ENCODE measurements at regions not wholly inside any gene's neighbourhood (a gene's known extent, or its start where the extent isn't known, plus 50 kb on each side); places are given as distances from the start of the nearest gene placed in this dataset.

DNA sequence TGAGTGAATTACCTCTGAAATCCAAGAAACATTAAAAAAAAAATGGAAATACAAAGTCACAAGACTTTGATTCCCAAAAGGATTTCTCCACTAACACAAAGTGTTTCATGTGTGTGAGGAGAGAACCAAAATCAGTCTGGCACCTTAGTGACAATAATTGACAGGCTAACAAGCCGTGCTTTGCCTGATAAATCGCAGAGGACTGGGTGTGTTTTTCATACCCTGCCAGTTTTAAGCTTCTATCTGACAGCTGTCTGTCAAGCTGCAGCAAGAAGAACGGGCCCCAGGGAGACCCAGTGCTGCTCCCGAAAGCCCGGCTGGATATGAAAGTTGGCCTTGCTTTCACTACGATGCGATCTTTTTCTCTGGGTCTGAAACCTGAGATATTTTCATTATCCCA, 101.6 kb upstream of the KCNK2 start:
- H3K27me3 Mint-ChIP-seq (ENCODE audit: insufficient read depth) = no peaks in the 10 kb centered on the region
- no peak overlapping the region for H3K4me3 Mint-ChIP-seq
- H3K4me1 Mint-ChIP-seq (ENCODE audit: low read depth) = peaks cover 72% of the 10 kb centered on the region
- peaks cover 26% of the 10 kb centered on the region for H3K36me3 Mint-ChIP-seq (ENCODE audit: low read depth)
- TF ChIP-seq, protein P1, sequence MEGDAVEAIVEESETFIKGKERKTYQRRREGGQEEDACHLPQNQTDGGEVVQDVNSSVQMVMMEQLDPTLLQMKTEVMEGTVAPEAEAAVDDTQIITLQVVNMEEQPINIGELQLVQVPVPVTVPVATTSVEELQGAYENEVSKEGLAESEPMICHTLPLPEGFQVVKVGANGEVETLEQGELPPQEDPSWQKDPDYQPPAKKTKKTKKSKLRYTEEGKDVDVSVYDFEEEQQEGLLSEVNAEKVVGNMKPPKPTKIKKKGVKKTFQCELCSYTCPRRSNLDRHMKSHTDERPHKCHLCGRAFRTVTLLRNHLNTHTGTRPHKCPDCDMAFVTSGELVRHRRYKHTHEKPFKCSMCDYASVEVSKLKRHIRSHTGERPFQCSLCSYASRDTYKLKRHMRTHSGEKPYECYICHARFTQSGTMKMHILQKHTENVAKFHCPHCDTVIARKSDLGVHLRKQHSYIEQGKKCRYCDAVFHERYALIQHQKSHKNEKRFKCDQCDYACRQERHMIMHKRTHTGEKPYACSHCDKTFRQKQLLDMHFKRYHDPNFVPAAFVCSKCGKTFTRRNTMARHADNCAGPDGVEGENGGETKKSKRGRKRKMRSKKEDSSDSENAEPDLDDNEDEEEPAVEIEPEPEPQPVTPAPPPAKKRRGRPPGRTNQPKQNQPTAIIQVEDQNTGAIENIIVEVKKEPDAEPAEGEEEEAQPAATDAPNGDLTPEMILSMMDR (IDR thresholded peaks at IDR 0.05) = no peak
- H3K9me3 Mint-ChIP-seq = peaks cover 24% of the 10 kb centered on the region
- H3K27ac Mint-ChIP-seq = no peak overlapping the region
- no peak for DNase-seq

DNA sequence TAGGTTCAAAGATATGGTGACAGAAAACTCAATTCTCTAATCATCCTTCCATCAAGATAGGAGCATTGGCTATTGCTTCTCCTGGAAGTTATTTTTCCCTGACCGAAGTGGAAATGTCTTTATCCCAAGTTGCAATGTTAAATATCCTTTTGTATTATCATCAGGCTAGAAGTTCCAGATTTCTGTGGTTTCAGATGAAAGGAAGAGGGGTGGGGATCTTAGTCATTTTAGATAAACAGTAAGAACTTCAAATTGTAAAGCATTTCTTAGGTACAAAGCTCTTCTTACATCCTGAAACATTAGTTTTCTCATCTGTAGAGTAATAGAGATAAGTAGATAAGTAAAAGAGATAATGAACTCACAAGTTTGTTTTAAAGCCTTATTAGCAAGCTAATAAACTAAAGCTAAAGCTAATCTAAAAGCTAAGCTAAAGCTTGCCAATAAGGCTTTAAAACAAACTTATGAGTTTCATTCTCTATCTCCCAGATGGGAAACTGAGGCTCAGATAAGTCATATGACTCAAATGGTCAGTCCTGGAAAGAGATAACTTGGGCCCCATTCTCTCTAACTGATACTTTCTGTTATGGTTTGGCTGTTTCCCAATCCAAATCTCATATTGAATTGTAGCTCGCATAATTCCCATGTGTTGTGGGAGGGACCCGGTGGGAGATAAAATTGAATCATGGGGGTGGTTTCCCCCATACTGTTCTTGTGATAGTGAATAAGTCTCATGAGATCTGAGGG, 99.2 kb upstream of the KCNK2 start:
- TF ChIP-seq, protein P1 (IDR thresholded peaks at IDR 0.05) = no peak
- Mint-ChIP-seq H3K36me3 (ENCODE audit: low read depth) (peaks cover 44% of the 10 kb centered on the region), H3K27me3 (ENCODE audit: insufficient read depth) (no peaks in the 10 kb centered on the region), H3K4me1 (ENCODE audit: low read depth) (peaks cover 76% of the 10 kb centered on the region), H3K9me3 (peaks cover 27% of the 10 kb centered on the region), H3K4me3 (peak overlapping the region; percentile 41; the same call in 1 of the 2 replicates), H3K27ac (peak overlapping the region; percentile 76)
- peak; percentile 49 for DNase-seq

DNA sequence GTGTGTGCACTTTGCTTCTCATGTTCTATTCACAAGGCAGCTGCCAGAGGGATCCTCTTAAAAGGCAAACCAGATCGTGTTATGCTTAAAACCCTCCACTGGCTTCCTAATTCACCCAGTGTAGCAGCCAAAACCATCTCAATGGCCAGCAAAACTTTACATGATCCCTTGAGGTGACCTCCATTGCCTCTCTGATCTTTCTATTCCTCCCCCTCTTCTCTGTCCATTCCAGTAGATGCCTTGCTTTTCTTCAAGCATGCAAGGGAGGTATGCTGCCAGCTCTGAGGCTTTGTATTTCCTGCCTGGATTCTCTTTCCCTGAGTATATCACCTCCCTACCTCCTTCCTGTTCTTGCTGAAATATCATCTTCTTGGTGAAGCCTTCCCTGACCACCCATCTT, 93.2 kb upstream of the KCNK2 start:
- H3K27ac Mint-ChIP-seq = peak overlapping the region; percentile 91
- H3K9me3 Mint-ChIP-seq = peaks cover 19% of the 10 kb centered on the region
- H3K36me3 Mint-ChIP-seq (ENCODE audit: low read depth) = peaks cover 51% of the 10 kb centered on the region
- TF ChIP-seq, protein P1 (IDR thresholded peaks at IDR 0.05) = no peak
- DNase-seq = peak; percentile 49
- H3K4me3 Mint-ChIP-seq = peak overlapping the region; percentile 16
- H3K4me1 Mint-ChIP-seq (ENCODE audit: low read depth) = peaks cover 87% of the 10 kb centered on the region
- peaks cover 1% of the 10 kb centered on the region for H3K27me3 Mint-ChIP-seq (ENCODE audit: insufficient read depth)

DNA sequence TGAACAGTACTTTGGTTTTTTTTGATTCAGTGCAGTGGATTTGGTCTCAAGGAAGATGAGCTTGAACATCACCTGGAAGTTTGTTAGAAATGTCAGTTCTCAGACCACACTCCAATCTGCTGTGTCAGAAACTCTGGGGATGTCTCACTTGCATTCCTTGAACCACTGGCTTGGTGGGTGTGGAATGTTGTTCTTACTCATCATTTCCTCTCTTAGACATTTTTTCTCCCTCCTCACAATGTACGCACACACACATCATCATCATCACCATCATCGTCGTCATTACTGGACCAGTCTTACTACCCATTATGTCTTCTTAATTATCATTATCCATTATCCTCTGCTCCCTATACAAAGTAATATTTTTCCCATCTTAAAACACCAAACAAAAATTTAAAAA, 91.9 kb upstream of the KCNK2 start:
- peak overlapping the region; percentile 91 for H3K27ac Mint-ChIP-seq
- peaks cover 1% of the 10 kb centered on the region for H3K27me3 Mint-ChIP-seq (ENCODE audit: insufficient read depth)
- peaks cover 6% of the 10 kb centered on the region for H3K9me3 Mint-ChIP-seq
- H3K4me1 Mint-ChIP-seq (ENCODE audit: low read depth) = peaks cover 98% of the 10 kb centered on the region
- DNase-seq = peak; percentile 92
- H3K36me3 Mint-ChIP-seq (ENCODE audit: low read depth) = peaks cover 44% of the 10 kb centered on the region
- TF ChIP-seq, protein P1 (IDR thresholded peaks at IDR 0.05) = no peak
- peak overlapping the region; percentile 17 for H3K4me3 Mint-ChIP-seq

DNA sequence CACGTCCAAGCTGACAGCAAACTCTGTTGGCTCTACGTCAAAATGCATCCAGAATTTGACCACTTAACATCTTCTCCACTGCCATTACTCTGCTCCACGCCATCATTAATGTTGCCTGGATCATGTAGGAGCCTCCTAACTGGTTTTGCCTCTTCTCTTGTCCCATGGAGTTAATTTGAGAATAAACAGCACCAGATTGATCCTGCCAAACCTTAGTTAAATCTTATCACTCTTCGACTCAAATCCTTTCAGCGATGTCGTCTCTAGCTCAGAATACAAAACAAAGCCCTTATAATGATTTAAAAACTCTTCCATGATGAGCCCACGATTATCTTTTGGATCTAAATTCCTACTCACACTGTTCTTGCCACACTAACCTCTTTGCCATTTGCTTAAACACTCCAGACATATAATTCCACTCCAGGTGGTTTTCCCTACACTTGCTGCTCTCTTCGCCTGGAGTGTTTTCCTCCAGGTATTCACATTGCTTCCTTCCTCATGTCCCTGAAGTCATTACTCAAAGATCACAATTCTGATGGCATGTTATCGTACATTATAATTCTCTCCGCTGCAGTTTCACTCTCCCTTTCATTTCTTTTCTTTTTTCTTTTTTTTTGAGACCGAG, 90.7 kb upstream of the KCNK2 start:
- no peaks in the 10 kb centered on the region for H3K9me3 Mint-ChIP-seq
- DNase-seq = no peak
- peaks cover 1% of the 10 kb centered on the region for H3K27me3 Mint-ChIP-seq (ENCODE audit: insufficient read depth)
- H3K4me1 Mint-ChIP-seq (ENCODE audit: low read depth) = peaks cover 99% of the 10 kb centered on the region
- peaks cover 32% of the 10 kb centered on the region for H3K36me3 Mint-ChIP-seq (ENCODE audit: low read depth)
- peak overlapping the region; percentile 91 for H3K27ac Mint-ChIP-seq
- no peak overlapping the region for H3K4me3 Mint-ChIP-seq
- TF ChIP-seq, protein P1 (IDR thresholded peaks at IDR 0.05) = no peak
